ENCODE measurements at regions not wholly inside any gene's neighbourhood (a gene's known extent, or its start where the extent isn't known, plus 50 kb on each side); places are given as distances from the start of the nearest gene placed in this dataset.

DNA sequence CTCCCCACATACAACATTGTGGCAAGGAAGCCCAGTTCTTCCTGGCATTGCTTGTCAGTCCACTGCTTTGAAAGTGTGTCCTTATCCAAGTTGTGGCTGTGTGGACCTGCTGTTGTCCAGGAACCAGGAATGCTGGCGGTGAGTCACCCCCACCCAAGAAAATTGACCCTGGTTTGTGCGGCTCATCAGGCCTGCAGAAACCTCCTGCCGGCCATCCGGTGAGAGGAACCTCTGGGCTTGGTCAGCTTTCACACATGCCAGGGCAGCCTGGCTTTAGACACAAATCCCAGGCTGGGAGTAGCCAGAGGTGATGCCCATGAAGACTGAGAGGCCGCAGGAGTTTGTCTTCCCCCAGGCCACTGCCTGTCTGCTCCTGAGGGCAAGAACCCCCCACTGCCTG is 223.6 kb downstream of the TTLL2 start:
- H3K36me3 ChIP-seq: no peaks in the 10 kb centered on the region
- ATAC-seq (no peak), DNase-seq (no peak)
- no peaks in the 10 kb centered on the region for H3K9me3 ChIP-seq
- H3K4me3 ChIP-seq: no peak overlapping the region
- 79% methylated on average over 3 of the region's 5 CpGs for WGBS (ENCODE audit: insufficient coverage, low coverage, low lambda C conversion rate, missing lambda C conversion rate)
- H3K4me1 ChIP-seq: no peaks in the 10 kb centered on the region
- TF ChIP-seq POLR2A (IDR thresholded peaks at IDR 0.05): no peak
- TF ChIP-seq, protein P1, sequence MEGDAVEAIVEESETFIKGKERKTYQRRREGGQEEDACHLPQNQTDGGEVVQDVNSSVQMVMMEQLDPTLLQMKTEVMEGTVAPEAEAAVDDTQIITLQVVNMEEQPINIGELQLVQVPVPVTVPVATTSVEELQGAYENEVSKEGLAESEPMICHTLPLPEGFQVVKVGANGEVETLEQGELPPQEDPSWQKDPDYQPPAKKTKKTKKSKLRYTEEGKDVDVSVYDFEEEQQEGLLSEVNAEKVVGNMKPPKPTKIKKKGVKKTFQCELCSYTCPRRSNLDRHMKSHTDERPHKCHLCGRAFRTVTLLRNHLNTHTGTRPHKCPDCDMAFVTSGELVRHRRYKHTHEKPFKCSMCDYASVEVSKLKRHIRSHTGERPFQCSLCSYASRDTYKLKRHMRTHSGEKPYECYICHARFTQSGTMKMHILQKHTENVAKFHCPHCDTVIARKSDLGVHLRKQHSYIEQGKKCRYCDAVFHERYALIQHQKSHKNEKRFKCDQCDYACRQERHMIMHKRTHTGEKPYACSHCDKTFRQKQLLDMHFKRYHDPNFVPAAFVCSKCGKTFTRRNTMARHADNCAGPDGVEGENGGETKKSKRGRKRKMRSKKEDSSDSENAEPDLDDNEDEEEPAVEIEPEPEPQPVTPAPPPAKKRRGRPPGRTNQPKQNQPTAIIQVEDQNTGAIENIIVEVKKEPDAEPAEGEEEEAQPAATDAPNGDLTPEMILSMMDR (IDR thresholded peaks at IDR 0.05): no peak
- intact Hi-C loops (cut with DNase I): no loop called here
- H3K27me3 ChIP-seq: no peaks in the 10 kb centered on the region
- H3K27ac ChIP-seq: no peak overlapping the region

DNA sequence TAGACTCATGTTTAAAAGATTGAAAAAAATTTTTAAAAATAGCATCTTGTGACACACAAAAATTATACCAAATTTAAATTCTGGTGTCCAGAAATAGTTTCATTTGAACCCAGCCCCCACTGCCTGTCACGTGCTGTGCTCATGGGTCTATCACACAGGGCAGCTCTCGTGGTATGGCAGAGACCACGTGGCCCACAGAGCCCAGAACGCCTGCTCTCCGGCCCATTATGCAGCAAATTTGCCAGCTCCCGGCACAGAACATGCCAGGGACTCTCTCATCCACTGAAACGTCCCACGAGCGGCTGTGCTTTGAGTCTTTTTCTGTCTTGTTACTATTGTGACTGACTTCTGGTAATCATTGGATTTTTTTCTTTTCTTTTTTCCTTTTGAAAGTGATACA is 224.3 kb downstream of the TTLL2 start:
- Histone ChIP-seq H3K4me3 (no peak overlapping the region), H3K27ac (no peak overlapping the region), H3K9me3 (no peaks in the 10 kb centered on the region), H3K27me3 (no peaks in the 10 kb centered on the region), H3K36me3 (no peaks in the 10 kb centered on the region), H3K4me1 (no peaks in the 10 kb centered on the region)
- TF ChIP-seq POLR2A (IDR thresholded peaks at IDR 0.05): no peak
- TF ChIP-seq, protein P1 (IDR thresholded peaks at IDR 0.05): no peak
- WGBS (ENCODE audit: insufficient coverage, low coverage, low lambda C conversion rate, missing lambda C conversion rate): 76% methylated on average over 7 of the region's 9 CpGs
- DNase-seq (no peak), ATAC-seq (peak in 1 of 4 donors; percentile 34)
- intact Hi-C loops (cut with DNase I): no loop called here

DNA sequence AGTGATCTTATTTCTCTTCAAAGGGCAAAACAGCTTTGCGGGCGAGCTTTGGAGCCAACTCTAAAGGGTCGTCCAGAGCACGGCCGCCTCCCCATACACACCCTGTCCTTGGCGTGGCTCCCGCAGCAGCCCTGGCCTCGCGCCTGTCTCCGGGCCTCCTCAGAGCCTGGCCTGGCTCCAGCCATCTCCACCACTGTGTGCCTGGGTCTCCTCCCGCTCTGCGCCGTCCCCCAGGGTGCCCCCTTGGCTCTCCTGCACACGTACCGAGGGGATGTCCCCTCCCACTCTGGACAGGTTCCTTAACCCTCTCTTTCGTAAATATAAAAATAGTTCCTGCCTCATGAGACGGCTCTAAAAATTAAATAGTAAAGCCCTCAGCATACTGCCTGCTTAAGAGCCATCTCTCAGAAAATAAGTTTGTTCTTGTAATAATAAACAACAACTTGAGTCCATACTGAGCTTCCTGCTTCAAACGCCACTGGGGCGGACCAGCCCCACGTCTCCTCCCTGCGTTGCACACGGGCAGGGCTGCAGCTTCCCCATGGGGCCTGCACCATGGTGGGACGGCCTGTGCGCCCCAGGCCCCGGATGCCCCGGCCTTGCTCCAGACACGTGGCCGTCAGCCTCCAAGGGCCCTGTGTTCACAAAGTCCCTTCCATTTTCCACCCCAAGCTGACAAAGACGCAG is 226.2 kb downstream of the TTLL2 start:
- H3K27ac ChIP-seq: peak overlapping the region in 1 of 3 donors; percentile 40
- H3K4me3 ChIP-seq: no peak overlapping the region
- H3K27me3 ChIP-seq: no peaks in the 10 kb centered on the region
- peak; percentile 49 to 80 (median 64) for ATAC-seq
- 39% methylated on average over 15 of the region's 29 CpGs for WGBS (ENCODE audit: insufficient coverage, low coverage, low lambda C conversion rate, missing lambda C conversion rate)
- H3K9me3 ChIP-seq: no peaks in the 10 kb centered on the region
- intact Hi-C loops (cut with DNase I): no loop called here
- H3K4me1 ChIP-seq: no peaks in the 10 kb centered on the region
- DNase-seq: peak in 2 of 3 donors; percentile 51 to 84
- no peaks in the 10 kb centered on the region for H3K36me3 ChIP-seq
- TF ChIP-seq POLR2A (IDR thresholded peaks at IDR 0.05): no peak
- TF ChIP-seq, protein P1 (IDR thresholded peaks at IDR 0.05): no peak

DNA sequence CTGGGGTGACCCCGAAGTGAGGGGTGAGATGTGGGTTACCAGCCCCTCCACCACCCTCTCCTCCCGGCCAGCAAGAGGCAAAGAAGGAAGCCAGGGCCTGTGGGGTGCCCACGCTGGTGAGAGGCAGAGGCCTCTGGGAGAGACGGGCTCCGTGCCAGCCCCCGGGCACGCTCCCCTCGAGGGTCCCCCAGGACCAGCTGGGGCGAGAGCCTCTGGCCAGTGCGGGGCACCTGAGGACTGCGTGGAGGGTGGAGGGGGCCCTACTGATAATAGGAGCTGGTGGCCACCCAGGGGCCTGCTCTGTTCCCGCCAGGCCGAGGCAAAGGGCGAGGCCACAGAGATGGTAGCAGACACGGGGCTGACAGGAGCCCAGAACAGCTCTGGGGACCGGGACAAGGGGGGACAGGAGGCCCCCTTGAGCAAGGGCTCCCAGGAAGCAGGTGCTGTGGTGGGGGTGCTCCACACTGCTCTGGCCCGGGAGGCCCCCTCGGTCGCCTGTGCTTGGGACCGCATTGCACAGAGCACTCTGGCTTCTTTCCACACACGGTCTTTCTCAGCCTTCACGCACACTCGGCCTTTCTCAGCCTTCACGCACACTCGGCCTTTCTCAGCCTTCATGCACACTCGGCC is 226.9 kb downstream of the TTLL2 start:
- H3K9me3 ChIP-seq: no peaks in the 10 kb centered on the region
- intact Hi-C loops (cut with DNase I): no loop called here
- TF ChIP-seq, protein P1 (IDR thresholded peaks at IDR 0.05): no peak
- no peak for TF ChIP-seq POLR2A (IDR thresholded peaks at IDR 0.05)
- ATAC-seq (peak in 1 of 4 donors; percentile 15), DNase-seq (no peak)
- H3K4me3 ChIP-seq: no peak overlapping the region
- WGBS (ENCODE audit: insufficient coverage, low coverage, low lambda C conversion rate, missing lambda C conversion rate): 100% methylated on average over 4 of the region's 26 CpGs
- H3K4me1 ChIP-seq: no peaks in the 10 kb centered on the region
- no peaks in the 10 kb centered on the region for H3K27me3 ChIP-seq
- no peak overlapping the region for H3K27ac ChIP-seq
- no peaks in the 10 kb centered on the region for H3K36me3 ChIP-seq

All from right lobe of liver (tissue), 6 donors.